ENCODE measurements at regions not wholly inside any gene's neighbourhood (a gene's known extent, or its start where the extent isn't known, plus 50 kb on each side); places are given as distances from the start of the nearest gene placed in this dataset.
"Not testable (repeated sequence)": the region's sequence is repeated elsewhere in the genome, so short reads cannot be mapped to it uniquely, and the experiment has no call there.

GRCh38 chr13:81907787-81908372 is 1567.0 kb upstream of the SPRY2 start:
- DNase-seq = no peak

GRCh38 chr13:81888855-81889254 is 1547.9 kb upstream of the SPRY2 start:
- no peak for DNase-seq

GRCh38 chr13:81874681-81875661 is 1534.0 kb upstream of the SPRY2 start:
- DNase-seq = no peak

- DNase-seq = no peak
Observed at GRCh38 chr13:81874253-81874652, 1533.3 kb upstream of the SPRY2 start.

- peak in 1 of 2 experiments; percentile 33 for DNase-seq
Observed at GRCh38 chr13:81872581-81872980, 1531.7 kb upstream of the SPRY2 start.

- DNase-seq = not testable (repeated sequence)
Observed at GRCh38 chr13:81871751-81872325, 1530.9 kb upstream of the SPRY2 start.

GRCh38 chr13:81848291-81848690 is 1507.4 kb upstream of the SPRY2 start:
- no peak for DNase-seq

- DNase-seq = no peak
Observed at GRCh38 chr13:81846771-81847170, 1505.8 kb upstream of the SPRY2 start.

- DNase-seq = no peak
Observed at GRCh38 chr13:81821259-81821658, 1480.3 kb upstream of the SPRY2 start.

- no peak for DNase-seq
Observed at GRCh38 chr13:81800433-81800832, 1459.5 kb upstream of the SPRY2 start.

GRCh38 chr13:81795710-81796109 is 1454.8 kb upstream of the SPRY2 start:
- no peak for DNase-seq

GRCh38 chr13:81791641-81792040 is 1450.7 kb upstream of the SPRY2 start:
- no peak for DNase-seq

- no peak for DNase-seq
Observed at GRCh38 chr13:81781471-81781870, 1440.5 kb upstream of the SPRY2 start.

GRCh38 chr13:81779876-81780275 is 1439.0 kb upstream of the SPRY2 start:
- DNase-seq = no peak

GRCh38 chr13:81778350-81778749 is 1437.4 kb upstream of the SPRY2 start:
- DNase-seq = no peak

- DNase-seq = no peak
Observed at GRCh38 chr13:81773263-81773662, 1432.3 kb upstream of the SPRY2 start.

- DNase-seq = no peak
Observed at GRCh38 chr13:81771951-81772350, 1431.0 kb upstream of the SPRY2 start.

GRCh38 chr13:81770868-81771505 is 1430.1 kb upstream of the SPRY2 start:
- no peak for DNase-seq

- DNase-seq = no peak
Observed at GRCh38 chr13:81762449-81762848, 1421.5 kb upstream of the SPRY2 start.

- DNase-seq = no peak
Observed at GRCh38 chr13:81760316-81760715, 1419.4 kb upstream of the SPRY2 start.

- no peak for DNase-seq
Observed at GRCh38 chr13:81757348-81757970, 1416.5 kb upstream of the SPRY2 start.

- DNase-seq = no peak
Observed at GRCh38 chr13:81745391-81745790, 1404.5 kb upstream of the SPRY2 start.

GRCh38 chr13:81738364-81738763 is 1397.4 kb upstream of the SPRY2 start:
- no peak for DNase-seq

All from AML-193 (cell line).